Trophoblast cell (in vitro differentiated cells and primary cell): ENCODE measurements at regions not wholly inside any gene's neighbourhood (a gene's known extent, or its start where the extent isn't known, plus 50 kb on each side); places are given as distances from the start of the nearest gene placed in this dataset.

Source experiments
- DNase-seq, 2 donors: peaks; one replicate each; pipeline ENCODE4 v3.0.0-alpha.2; 2016
- H2AFZ ChIP-seq: 2 replicates; pipeline ENCODE4 v1.6.1; 2013; ENCODE audit warnings: low read length, moderate library complexity, mild to moderate bottlenecking; ENCODE audit not compliant: insufficient read depth, poor library complexity
- H2AK5ac ChIP-seq: 2 replicates; pipeline ENCODE4 v1.6.1; 2013; ENCODE audit warnings: mild to moderate bottlenecking, low read length
- H2BK120ac ChIP-seq: 2 replicates; pipeline ENCODE4 v1.6.1; 2013; ENCODE audit warnings: low read length, mild to moderate bottlenecking, moderate library complexity; ENCODE audit not compliant: insufficient read depth, poor library complexity
- H2BK12ac ChIP-seq: 2 replicates; pipeline ENCODE4 v1.6.1; 2013; ENCODE audit warnings: mild to moderate bottlenecking, low read length, moderate library complexity
- H2BK5ac ChIP-seq: 2 replicates; pipeline ENCODE4 v1.6.1; 2013; ENCODE audit warnings: low read length, low read depth, moderate library complexity, mild to moderate bottlenecking; ENCODE audit not compliant: poor library complexity
- H3K14ac ChIP-seq: 2 replicates; pipeline ENCODE4 v1.6.1; 2013; ENCODE audit warnings: mild to moderate bottlenecking, low read length
- H3K18ac ChIP-seq: 2 replicates; pipeline ENCODE4 v1.6.1; 2013; ENCODE audit warnings: mild to moderate bottlenecking, low read length
- H3K23ac ChIP-seq: 2 replicates; pipeline ENCODE4 v1.6.1; 2013; ENCODE audit warnings: low read length
- H3K27ac ChIP-seq: 2 replicates; pipeline ENCODE4 v1.5.1; 2013; ENCODE audit warnings: low read depth, mild to moderate bottlenecking, inconsistent platforms, low read length, moderate library complexity
- H3K27me3 ChIP-seq: 2 replicates; pipeline ENCODE4 v1.6.1; 2013; ENCODE audit warnings: inconsistent platforms, mild to moderate bottlenecking, low read length, moderate library complexity; ENCODE audit not compliant: insufficient read depth
- H3K36me3 ChIP-seq, 2 experiments: 1 replicate in 1 of 2; 2 replicates in 1 of 2; pipeline ENCODE4 v1.6.1; 2013; ENCODE audit warnings: low read length in 2 of 2, mild to moderate bottlenecking in 2 of 2, moderate library complexity in 1 of 2; ENCODE audit not compliant: insufficient read depth in 2 of 2, control insufficient read depth in 1 of 2
- H3K4ac ChIP-seq: 2 replicates; pipeline ENCODE4 v1.6.1; 2013; ENCODE audit warnings: low read depth, mild to moderate bottlenecking, low read length, moderate library complexity
- H3K4me1 ChIP-seq, 2 experiments: 1 replicate in 1 of 2; 2 replicates in 1 of 2; pipeline ENCODE4 v1.6.1; 2013; ENCODE audit warnings: low read length in 2 of 2, mild to moderate bottlenecking in 2 of 2, moderate library complexity in 1 of 2; ENCODE audit not compliant: insufficient read depth in 2 of 2, control insufficient read depth in 1 of 2
- H3K4me2 ChIP-seq: 2 replicates; pipeline ENCODE4 v1.6.1; 2013; ENCODE audit warnings: inconsistent platforms, mild to moderate bottlenecking, low read length, moderate library complexity
- H3K4me3 ChIP-seq: 2 replicates; pipeline ENCODE4 v1.5.1; 2013; ENCODE audit warnings: mild to moderate bottlenecking, low read depth, low read length, inconsistent platforms
- H3K79me1 ChIP-seq: one replicate; pipeline ENCODE4 v1.6.1; 2013; ENCODE audit warnings: low read length
- H3K79me2 ChIP-seq: 2 replicates; pipeline ENCODE4 v1.6.1; 2013; ENCODE audit warnings: low read length, mild to moderate bottlenecking; ENCODE audit not compliant: control insufficient read depth, insufficient read depth, poor library complexity
- H3K9ac ChIP-seq: 2 replicates; pipeline ENCODE4 v1.6.1; 2013; ENCODE audit warnings: mild to moderate bottlenecking, low read length
- H3K9me3 ChIP-seq: 2 replicates; pipeline ENCODE4 v1.6.1; 2013; ENCODE audit warnings: low read depth, mild to moderate bottlenecking, control low read depth, inconsistent platforms, low read length; ENCODE audit not compliant: insufficient read depth
- H4K12ac ChIP-seq: 2 replicates; pipeline ENCODE4 v1.6.1; 2013; ENCODE audit warnings: low read depth, mild to moderate bottlenecking, low read length, moderate library complexity
- H4K8ac ChIP-seq: 2 replicates; pipeline ENCODE4 v1.6.1; 2013; ENCODE audit warnings: low read depth, mild to moderate bottlenecking, low read length, moderate library complexity
- H4K91ac ChIP-seq: one replicate; pipeline ENCODE4 v1.6.1; 2013; ENCODE audit warnings: low read depth, mild to moderate bottlenecking, low read length, moderate library complexity
- WGBS: extraction: QIAGEN DNeasy Blood & Tissue Kit; methylation state at CpG from one replicate; pipeline ENCODE4 v1.1.7; 2013; ENCODE audit warnings: missing lambda C conversion rate; ENCODE audit not compliant: insufficient read length, insufficient coverage; ENCODE audit errors: extremely low coverage; 5-methylcytosine and 5-hydroxymethylcytosine counted together

DNA sequence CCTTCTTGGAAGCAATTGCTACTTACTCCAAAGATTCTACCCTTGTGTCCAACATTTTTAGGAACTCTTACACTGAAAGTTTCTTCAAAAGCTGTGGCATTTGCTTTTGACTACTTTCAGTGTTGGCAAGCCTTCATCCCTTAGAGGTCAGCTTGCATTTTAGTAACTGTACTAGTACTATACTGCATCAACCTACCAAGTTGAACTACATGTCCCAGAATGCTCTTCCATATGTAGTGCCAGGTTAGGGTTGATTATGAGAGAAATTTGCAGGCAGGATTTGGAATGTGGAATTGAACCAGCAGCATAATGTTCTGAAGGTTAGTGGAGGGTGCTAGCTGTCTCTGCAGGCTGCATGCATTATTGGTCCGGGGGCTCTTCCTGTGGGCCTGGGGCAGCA, 189.9 kb upstream of the FOXN2 start:
- no peak overlapping the region for H3K4me2 ChIP-seq
- no peak overlapping the region for H4K91ac ChIP-seq
- no peak overlapping the region for H3K4ac ChIP-seq
- no peak overlapping the region for H3K23ac ChIP-seq
- H3K18ac ChIP-seq: no peak overlapping the region
- H3K4me3 ChIP-seq: no peak overlapping the region
- no peak overlapping the region for H3K14ac ChIP-seq
- no peaks in the 10 kb centered on the region for H3K79me1 ChIP-seq
- no peak overlapping the region for H4K8ac ChIP-seq
- no peaks in the 10 kb centered on the region for H3K27me3 ChIP-seq
- no peak overlapping the region for H4K12ac ChIP-seq
- no peak overlapping the region for H2AK5ac ChIP-seq
- no peak overlapping the region for H3K9ac ChIP-seq
- H3K36me3 ChIP-seq: no peaks in the 10 kb centered on the region
- WGBS: no CpG with 5 or more reads among the region's 1 CpG
- H3K4me1 ChIP-seq: no peaks in the 10 kb centered on the region
- no peaks in the 10 kb centered on the region for H3K79me2 ChIP-seq
- no peak overlapping the region for H2AFZ ChIP-seq
- H3K27ac ChIP-seq: no peak overlapping the region
- H2BK12ac ChIP-seq: no peak overlapping the region
- H2BK120ac ChIP-seq: no peak overlapping the region
- H2BK5ac ChIP-seq: no peak overlapping the region
- no peak for DNase-seq
- no peaks in the 10 kb centered on the region for H3K9me3 ChIP-seq

DNA sequence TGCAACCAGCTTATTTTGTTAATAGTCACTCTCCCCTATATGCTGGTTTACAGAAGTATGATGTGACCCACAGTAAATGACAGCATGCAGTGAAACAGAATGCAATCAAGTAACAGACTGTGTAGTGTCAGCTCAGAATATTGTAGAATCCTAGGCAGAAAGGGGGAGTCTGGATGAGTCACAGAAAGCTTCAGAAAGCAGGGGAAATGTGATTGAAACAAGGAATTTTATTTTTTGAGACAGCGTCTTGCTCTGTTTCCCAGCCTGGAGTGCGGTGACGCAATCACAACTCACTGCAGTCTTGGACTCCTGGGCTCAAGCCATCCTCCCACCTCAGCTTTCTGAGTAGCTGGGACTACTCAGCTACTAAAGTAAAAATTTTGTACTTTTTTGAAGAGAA, 188.3 kb upstream of the FOXN2 start:
- Histone ChIP-seq H3K4me1 (no peaks in the 10 kb centered on the region), H2BK5ac (no peak overlapping the region), H3K14ac (no peak overlapping the region), H3K79me2 (no peaks in the 10 kb centered on the region), H2BK120ac (no peak overlapping the region), H3K4ac (no peak overlapping the region), H3K18ac (no peak overlapping the region), H3K9me3 (no peaks in the 10 kb centered on the region), H3K79me1 (no peaks in the 10 kb centered on the region), H3K27ac (no peak overlapping the region), H4K12ac (no peak overlapping the region), H3K36me3 (no peaks in the 10 kb centered on the region), H2BK12ac (no peak overlapping the region), H4K8ac (no peak overlapping the region), H3K27me3 (no peaks in the 10 kb centered on the region), H4K91ac (no peak overlapping the region), H3K9ac (no peak overlapping the region), H3K4me3 (no peak overlapping the region), H2AK5ac (no peak overlapping the region), H3K4me2 (no peak overlapping the region), H3K23ac (no peak overlapping the region), H2AFZ (no peak overlapping the region)
- peak in 1 of 2 donors; percentile 23 for DNase-seq
- no CpG with 5 or more reads among the region's 3 CpGs for WGBS

GRCh38 chr2:48127612-48128191, 186.8 kb upstream of the FOXN2 start:
- no peak overlapping the region for H4K8ac ChIP-seq
- no peak overlapping the region for H2AK5ac ChIP-seq
- no peak overlapping the region for H2BK120ac ChIP-seq
- no peaks in the 10 kb centered on the region for H3K36me3 ChIP-seq
- no peak overlapping the region for H3K23ac ChIP-seq
- no peak overlapping the region for H3K4me2 ChIP-seq
- no peak overlapping the region for H3K4ac ChIP-seq
- no peak overlapping the region for H3K27ac ChIP-seq
- H3K4me3 ChIP-seq: no peak overlapping the region
- no CpG with 5 or more reads among the region's 4 CpGs for WGBS
- H3K79me2 ChIP-seq: no peaks in the 10 kb centered on the region
- no peak overlapping the region for H3K18ac ChIP-seq
- H4K91ac ChIP-seq: no peak overlapping the region
- H4K12ac ChIP-seq: no peak overlapping the region
- H3K14ac ChIP-seq: no peak overlapping the region
- no peaks in the 10 kb centered on the region for H3K4me1 ChIP-seq
- no peak overlapping the region for H2AFZ ChIP-seq
- no peak overlapping the region for H2BK5ac ChIP-seq
- no peak overlapping the region for H2BK12ac ChIP-seq
- no peak overlapping the region for H3K9ac ChIP-seq
- H3K27me3 ChIP-seq: no peaks in the 10 kb centered on the region
- DNase-seq: no peak
- no peaks in the 10 kb centered on the region for H3K9me3 ChIP-seq
- H3K79me1 ChIP-seq: no peaks in the 10 kb centered on the region

- Histone ChIP-seq H2AK5ac (no peak overlapping the region), H3K23ac (no peak overlapping the region), H2AFZ (no peak overlapping the region), H3K4me2 (no peak overlapping the region), H3K36me3 (no peaks in the 10 kb centered on the region), H2BK5ac (no peak overlapping the region), H4K12ac (no peak overlapping the region), H2BK12ac (no peak overlapping the region), H3K4ac (no peak overlapping the region), H3K18ac (no peak overlapping the region), H3K9me3 (no peaks in the 10 kb centered on the region), H3K4me1 (no peaks in the 10 kb centered on the region), H3K27me3 (no peaks in the 10 kb centered on the region), H2BK120ac (no peak overlapping the region), H3K79me2 (no peaks in the 10 kb centered on the region), H3K9ac (no peak overlapping the region), H3K14ac (no peak overlapping the region), H3K79me1 (no peaks in the 10 kb centered on the region), H3K4me3 (no peak overlapping the region), H4K8ac (no peak overlapping the region), H4K91ac (no peak overlapping the region), H3K27ac (no peak overlapping the region)
- WGBS: no CpG with 5 or more reads among the region's 1 CpG
- DNase-seq: no peak
Observed at GRCh38 chr2:48129293-48129950, 185.1 kb upstream of the FOXN2 start.
